GM23338 (cell line): ENCODE measurements at regions not wholly inside any gene's neighbourhood (a gene's known extent, or its start where the extent isn't known, plus 50 kb on each side); places are given as distances from the start of the nearest gene placed in this dataset.

Experiments used
- ATAC-seq: fragments of 200-7000 bp; cut with Tn5 transposase; 3 replicates; pipeline ENCODE4 v1.9.1; 2020
- DNase-seq: peaks from one replicate; pipeline ENCODE4 v3.0.0-alpha.2; 2015; ENCODE audit warnings: low spot score
- H2AFZ ChIP-seq: fragments of 200-600 bp; sonication (generic); 2 replicates; pipeline ENCODE4 v1.8.0; 2016; ENCODE audit warnings: antibody characterized with exemption, mild to moderate bottlenecking, moderate library complexity
- H3F3A ChIP-seq: fragments of 200-600 bp; sonication (generic); replicated peaks from 2 replicates; pipeline ENCODE4 v1.8.0; 2017; ENCODE audit warnings: antibody characterized with exemption, mixed run types, low read depth
- H3K27ac ChIP-seq: fragments of 200-600 bp; sonication (generic); 2 replicates; pipeline ENCODE4 v1.6.1; 2016; ENCODE audit warnings: low read depth
- H3K27me3 ChIP-seq: fragments of 200-600 bp; sonication (generic); 2 replicates; pipeline ENCODE4 v1.8.0; 2016; ENCODE audit warnings: mild to moderate bottlenecking, mixed run types, moderate library complexity; ENCODE audit not compliant: insufficient read depth
- H3K36me3 ChIP-seq: fragments of 200-600 bp; sonication (generic); 2 replicates; pipeline ENCODE4 v1.8.0; 2016; ENCODE audit warnings: mild to moderate bottlenecking; ENCODE audit not compliant: insufficient read depth
- H3K4me1 ChIP-seq: fragments of 200-600 bp; sonication (generic); 2 replicates; pipeline ENCODE4 v1.8.0; 2016; ENCODE audit warnings: mild to moderate bottlenecking, moderate library complexity; ENCODE audit not compliant: insufficient read depth
- H3K4me2 ChIP-seq: fragments of 200-600 bp; sonication (generic); 2 replicates; pipeline ENCODE4 v1.7.1; 2017; ENCODE audit warnings: mixed run types
- H3K4me3 ChIP-seq: fragments of 200-600 bp; sonication (generic); 2 replicates; pipeline ENCODE4 v1.6.1; 2016; ENCODE audit warnings: mixed run types
- H3K79me2 ChIP-seq: fragments of 200-600 bp; sonication (generic); replicated peaks from 2 replicates; pipeline ENCODE4 v1.8.0; 2017; ENCODE audit warnings: mild to moderate bottlenecking; ENCODE audit not compliant: insufficient read depth
- H3K9me2 ChIP-seq: fragments of 200-600 bp; sonication (generic); 2 replicates; pipeline ENCODE4 v1.8.0; 2017; ENCODE audit not compliant: insufficient read depth
- H4K20me1 ChIP-seq: fragments of 200-600 bp; sonication (generic); replicated peaks from 2 replicates; pipeline ENCODE4 v1.8.0; 2017; ENCODE audit warnings: mild to moderate bottlenecking; ENCODE audit not compliant: insufficient read depth
- H3K27ac Mint-ChIP-seq: 2 replicates; pipeline ENCODE4 v1.8.0; 2020; ENCODE audit warnings: inconsistent platforms, mild to moderate bottlenecking, moderate library complexity, mixed read lengths
- H3K27me3 Mint-ChIP-seq: 3 replicates; pipeline ENCODE4 v1.8.0; 2022; ENCODE audit warnings: low read depth, mild to moderate bottlenecking, moderate library complexity, mixed read lengths, inconsistent platforms; ENCODE audit not compliant: insufficient read depth, poor library complexity
- H3K36me3 Mint-ChIP-seq: 3 replicates; pipeline ENCODE4 v1.8.0; 2021; ENCODE audit warnings: low read depth, mild to moderate bottlenecking, inconsistent platforms, moderate library complexity, mixed read lengths
- H3K4me1 Mint-ChIP-seq: 3 replicates; pipeline ENCODE4 v1.8.0; 2020; ENCODE audit warnings: mild to moderate bottlenecking, inconsistent platforms, mixed read lengths
- H3K4me3 Mint-ChIP-seq: 3 replicates; pipeline ENCODE4 v1.8.0; 2021; ENCODE audit warnings: moderate library complexity, mild to moderate bottlenecking, inconsistent platforms, mixed read lengths
- H3K9me3 Mint-ChIP-seq: 3 replicates; pipeline ENCODE4 v1.8.0; 2020; ENCODE audit warnings: moderate library complexity, mild to moderate bottlenecking, inconsistent platforms, mixed read lengths
- STAT1 ChIP-seq: IDR thresholded peaks from one replicate; pipeline ENCODE4 v1.6.1; 2016; ENCODE audit warnings: antibody characterized with exemption; ENCODE audit not compliant: unreplicated experiment
- ZNF462 ChIP-seq: fragments of 250-450 bp; sonication (Bioruptor Pico); IDR thresholded peaks from 2 replicates; pipeline ENCODE4 v1.5.0; 2020; ENCODE audit warnings: mild to moderate bottlenecking, moderate library complexity
- TF ChIP-seq, protein P1 (sequence below), 2 experiments: fragments of 200-600 bp in 1 of 2; sonication (generic) in 1 of 2; conservative IDR thresholded peaks; 2 replicates each; pipeline versions ENCODE4 v1.5.1 to v1.6.1; 2016 to 2017; ENCODE audit warnings: antibody characterized with exemption in 2 of 2, low read depth in 2 of 2, mild to moderate bottlenecking in 2 of 2, moderate library complexity in 1 of 2

GRCh38 chr3:14047027-14047426 is 77.6 kb downstream of the CHCHD4 start (continued):
- no peak for TF ChIP-seq ZNF462 (CRISPR knock-in tag)
- TF ChIP-seq, protein P1, sequence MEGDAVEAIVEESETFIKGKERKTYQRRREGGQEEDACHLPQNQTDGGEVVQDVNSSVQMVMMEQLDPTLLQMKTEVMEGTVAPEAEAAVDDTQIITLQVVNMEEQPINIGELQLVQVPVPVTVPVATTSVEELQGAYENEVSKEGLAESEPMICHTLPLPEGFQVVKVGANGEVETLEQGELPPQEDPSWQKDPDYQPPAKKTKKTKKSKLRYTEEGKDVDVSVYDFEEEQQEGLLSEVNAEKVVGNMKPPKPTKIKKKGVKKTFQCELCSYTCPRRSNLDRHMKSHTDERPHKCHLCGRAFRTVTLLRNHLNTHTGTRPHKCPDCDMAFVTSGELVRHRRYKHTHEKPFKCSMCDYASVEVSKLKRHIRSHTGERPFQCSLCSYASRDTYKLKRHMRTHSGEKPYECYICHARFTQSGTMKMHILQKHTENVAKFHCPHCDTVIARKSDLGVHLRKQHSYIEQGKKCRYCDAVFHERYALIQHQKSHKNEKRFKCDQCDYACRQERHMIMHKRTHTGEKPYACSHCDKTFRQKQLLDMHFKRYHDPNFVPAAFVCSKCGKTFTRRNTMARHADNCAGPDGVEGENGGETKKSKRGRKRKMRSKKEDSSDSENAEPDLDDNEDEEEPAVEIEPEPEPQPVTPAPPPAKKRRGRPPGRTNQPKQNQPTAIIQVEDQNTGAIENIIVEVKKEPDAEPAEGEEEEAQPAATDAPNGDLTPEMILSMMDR (conservative IDR thresholded peaks at IDR 0.05; ENCODE audit: low read depth in 2 of 2), result no peak

GRCh38 chr3:14042680-14043079 is 82.0 kb downstream of the CHCHD4 start:
- Mint-ChIP-seq H3K27me3 (peaks cover 2% of the 10 kb centered on the region), H3K27ac (no peak overlapping the region), H3K4me3 (no peak overlapping the region), H3K36me3 (peaks cover 4% of the 10 kb centered on the region; the same call in 2 of the 3 replicates), H3K4me1 (peaks cover 2% of the 10 kb centered on the region; the same call in 1 of the 3 replicates), H3K9me3 (peaks cover 13% of the 10 kb centered on the region)
- Histone ChIP-seq H3K27ac (no peak overlapping the region), H3K9me2 (0 out of 2 replicates have a peak, but pooled peaks cover 5% of the 10 kb centered on the region), H3K4me1 (peaks cover 7% of the 10 kb centered on the region; the same call in 1 of the 2 replicates), H3K36me3 (no peaks in the 10 kb centered on the region), H3K79me2 (no peaks in the 10 kb centered on the region), H3K4me3 (no peak overlapping the region), H4K20me1 (no peaks in the 10 kb centered on the region), H2AFZ (no peak overlapping the region), H3K4me2 (no peak overlapping the region), H3K27me3 (no peaks in the 10 kb centered on the region), H3F3A (no peaks in the 10 kb centered on the region)
- ATAC-seq (no peak), DNase-seq (no peak)
- TF ChIP-seq STAT1 (no peak), ZNF462 (CRISPR knock-in tag) (no peak)
